OCI-LY3 (cell line): ENCODE measurements at regions not wholly inside any gene's neighbourhood (a gene's known extent, or its start where the extent isn't known, plus 50 kb on each side); places are given as distances from the start of the nearest gene placed in this dataset.

Experiments
- EZH2phosphoT487 ChIP-seq: fragments of 200-600 bp; shearing (Covaris generic); IDR thresholded peaks from 2 replicates; pipeline ENCODE4 v1.6.1; 2018; ENCODE audit warnings: antibody characterized with exemption, mixed run types, low read depth
- TF ChIP-seq, protein P1 (sequence below): fragments of 200-600, 300-600 bp; sonication (generic); IDR thresholded peaks from 2 replicates; pipeline ENCODE4 v1.5.1; 2014; ENCODE audit warnings: antibody characterized with exemption, low read length, low read depth

DNA sequence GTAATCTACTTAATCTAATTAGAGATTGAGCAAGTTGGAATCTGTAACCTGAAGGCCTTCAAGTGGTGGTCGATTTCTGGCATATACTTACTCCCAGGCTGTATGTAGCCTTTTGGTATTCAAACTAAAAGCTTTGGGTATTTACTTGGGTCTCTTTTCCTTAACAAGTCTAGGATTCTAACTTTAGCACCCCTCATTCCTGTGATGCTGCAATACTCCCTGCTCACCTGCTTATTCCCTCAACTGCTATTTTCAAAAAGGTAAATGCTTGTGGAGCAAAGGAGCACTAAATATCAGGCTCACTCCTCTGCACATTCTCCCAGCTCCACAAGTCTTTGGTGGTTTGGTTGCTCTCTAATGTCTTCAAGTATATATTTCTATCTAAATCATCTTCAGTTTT is 68.0 kb upstream of the CYYR1 start:
- TF ChIP-seq, protein P1, sequence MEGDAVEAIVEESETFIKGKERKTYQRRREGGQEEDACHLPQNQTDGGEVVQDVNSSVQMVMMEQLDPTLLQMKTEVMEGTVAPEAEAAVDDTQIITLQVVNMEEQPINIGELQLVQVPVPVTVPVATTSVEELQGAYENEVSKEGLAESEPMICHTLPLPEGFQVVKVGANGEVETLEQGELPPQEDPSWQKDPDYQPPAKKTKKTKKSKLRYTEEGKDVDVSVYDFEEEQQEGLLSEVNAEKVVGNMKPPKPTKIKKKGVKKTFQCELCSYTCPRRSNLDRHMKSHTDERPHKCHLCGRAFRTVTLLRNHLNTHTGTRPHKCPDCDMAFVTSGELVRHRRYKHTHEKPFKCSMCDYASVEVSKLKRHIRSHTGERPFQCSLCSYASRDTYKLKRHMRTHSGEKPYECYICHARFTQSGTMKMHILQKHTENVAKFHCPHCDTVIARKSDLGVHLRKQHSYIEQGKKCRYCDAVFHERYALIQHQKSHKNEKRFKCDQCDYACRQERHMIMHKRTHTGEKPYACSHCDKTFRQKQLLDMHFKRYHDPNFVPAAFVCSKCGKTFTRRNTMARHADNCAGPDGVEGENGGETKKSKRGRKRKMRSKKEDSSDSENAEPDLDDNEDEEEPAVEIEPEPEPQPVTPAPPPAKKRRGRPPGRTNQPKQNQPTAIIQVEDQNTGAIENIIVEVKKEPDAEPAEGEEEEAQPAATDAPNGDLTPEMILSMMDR = no peak
- no peak for TF ChIP-seq EZH2phosphoT487
